ENCODE measurements at regions not wholly inside any gene's neighbourhood (a gene's known extent, or its start where the extent isn't known, plus 50 kb on each side); places are given as distances from the start of the nearest gene placed in this dataset.

- BruUV-seq (replicated peaks), result no TSS peak
- no peak overlapping the region for H3K27ac ChIP-seq (ENCODE audit: low read depth, low read length, poor library complexity, severe bottlenecking)
- POLR2A ChIA-PET (ENCODE audit: low non-redundant PET), result no interaction called here
- intact Hi-C loops (cut with micrococcal nuclease; ENCODE audit: unreplicated experiment), result no loop called here
- H3K9me3 ChIP-seq (ENCODE audit: low read depth, low read length, poor library complexity, severe bottlenecking), result no peaks in the 10 kb centered on the region
- H3K4me3 ChIP-seq (ENCODE audit: low read depth, low read length, poor library complexity, severe bottlenecking), result no peak overlapping the region
- no peak for TF ChIP-seq CTCF (conservative IDR thresholded peaks at IDR 0.05; ENCODE audit: low read depth, low read length)
- no peak for TF ChIP-seq EZH2 (IDR thresholded peaks at IDR 0.05; ENCODE audit: borderline replicate concordance, low read depth, low read length, poor library complexity, severe bottlenecking)
- no peaks in the 10 kb centered on the region for H3K27me3 ChIP-seq (replicated peaks; ENCODE audit: insufficient read depth, low read depth, low read length, poor library complexity)
- no peak for DNase-seq (ENCODE audit: low spot score)
- no peaks in the 10 kb centered on the region for H3K4me1 ChIP-seq (ENCODE audit: insufficient read depth, low read length, poor library complexity, severe bottlenecking)
- CTCF ChIA-PET, result no interaction called here
- no peaks in the 10 kb centered on the region for H3K36me3 ChIP-seq (ENCODE audit: insufficient read depth, low read length, poor library complexity, severe bottlenecking)
Measured at GRCh38 chr20:24138196-24138857, 149.7 kb upstream of the GGTLC1 start.

GRCh38 chr20:24136659-24137246 is 148.2 kb upstream of the GGTLC1 start:
- H3K4me1 ChIP-seq (ENCODE audit: insufficient read depth, low read length, poor library complexity, severe bottlenecking), result no peaks in the 10 kb centered on the region
- no peak overlapping the region for H3K27ac ChIP-seq (ENCODE audit: low read depth, low read length, poor library complexity, severe bottlenecking)
- TF ChIP-seq CTCF (conservative IDR thresholded peaks at IDR 0.05; ENCODE audit: low read depth, low read length), result no peak
- TF ChIP-seq EZH2 (IDR thresholded peaks at IDR 0.05; ENCODE audit: borderline replicate concordance, low read depth, low read length, poor library complexity, severe bottlenecking), result no peak
- H3K27me3 ChIP-seq (replicated peaks; ENCODE audit: insufficient read depth, low read depth, low read length, poor library complexity), result no peaks in the 10 kb centered on the region
- intact Hi-C loops (cut with micrococcal nuclease; ENCODE audit: unreplicated experiment), result no loop called here
- H3K36me3 ChIP-seq (ENCODE audit: insufficient read depth, low read length, poor library complexity, severe bottlenecking), result no peaks in the 10 kb centered on the region
- no TSS peak for BruUV-seq (replicated peaks)
- no peaks in the 10 kb centered on the region for H3K9me3 ChIP-seq (ENCODE audit: low read depth, low read length, poor library complexity, severe bottlenecking)
- CTCF ChIA-PET, result no interaction called here
- H3K4me3 ChIP-seq (ENCODE audit: low read depth, low read length, poor library complexity, severe bottlenecking), result no peak overlapping the region
- POLR2A ChIA-PET (ENCODE audit: low non-redundant PET), result no interaction called here
- DNase-seq (ENCODE audit: low spot score), result no peak

- Histone ChIP-seq H3K36me3 (ENCODE audit: insufficient read depth, low read length, poor library complexity, severe bottlenecking) (no peaks in the 10 kb centered on the region), H3K4me1 (ENCODE audit: insufficient read depth, low read length, poor library complexity, severe bottlenecking) (no peaks in the 10 kb centered on the region), H3K27ac (ENCODE audit: low read depth, low read length, poor library complexity, severe bottlenecking) (no peak overlapping the region), H3K27me3 (replicated peaks; ENCODE audit: insufficient read depth, low read depth, low read length, poor library complexity) (no peaks in the 10 kb centered on the region), H3K4me3 (ENCODE audit: low read depth, low read length, poor library complexity, severe bottlenecking) (no peak overlapping the region), H3K9me3 (ENCODE audit: low read depth, low read length, poor library complexity, severe bottlenecking) (no peaks in the 10 kb centered on the region)
- BruUV-seq (replicated peaks), result no TSS peak
- POLR2A ChIA-PET (ENCODE audit: low non-redundant PET), result no interaction called here
- no peak for DNase-seq (ENCODE audit: low spot score)
- CTCF ChIA-PET, result no interaction called here
- intact Hi-C loops (cut with micrococcal nuclease; ENCODE audit: unreplicated experiment), result no loop called here
- TF ChIP-seq CTCF (conservative IDR thresholded peaks at IDR 0.05; ENCODE audit: low read depth, low read length) (no peak), EZH2 (IDR thresholded peaks at IDR 0.05; ENCODE audit: borderline replicate concordance, low read depth, low read length, poor library complexity, severe bottlenecking) (no peak)
Measured at GRCh38 chr20:24135781-24136180, 147.2 kb upstream of the GGTLC1 start.

Data from A673 (cell line).